IMR-90 (cell line): ENCODE measurements at regions not wholly inside any gene's neighbourhood (a gene's known extent, or its start where the extent isn't known, plus 50 kb on each side); places are given as distances from the start of the nearest gene placed in this dataset.

ENCODE experiments used
- ATAC-seq: fragments of 200-7000 bp; cut with Tn5 transposase; 2 replicates; pipeline ENCODE4 v1.9.1; 2020; ENCODE audit warnings: low read depth, mild to moderate bottlenecking, moderate library complexity
- BruUV-seq: library from RNA; stranded (reverse); fragments of 400-500 nt; replicated peaks from 2 replicates; lab custom pipeline; 2021; lab: Mats Ljungman, UMichigan
- CTCF ChIA-PET: fragments of 300-600 bp; formaldehyde crosslinking; extraction: SDS; loops from one replicate; lab custom pipeline; 2021; ENCODE audit warnings: antibody characterized with exemption; lab: Yijun Ruan, JAX
- POLR2A ChIA-PET: fragments of 300-600 bp; sonication (Branson Sonifier 250); formaldehyde crosslinking; loops from one replicate; lab custom pipeline; 2022; ENCODE audit warnings: antibody characterized with exemption; ENCODE audit not compliant: unreplicated experiment; lab: Charles Lee
- DNase-seq: peaks from one replicate; pipeline ENCODE4 v3.0.0; 2013
- H2AFZ ChIP-seq: replicated peaks from 2 replicates; pipeline ENCODE3; 2013; ENCODE audit warnings: low read length, mild to moderate bottlenecking; ENCODE audit not compliant: poor library complexity
- H2AK5ac ChIP-seq: 2 replicates; pipeline ENCODE4 v1.6.1; 2013; ENCODE audit warnings: low read depth, low read length, inconsistent platforms
- H2AK9ac ChIP-seq: replicated peaks from 2 replicates; pipeline ENCODE3; 2013; ENCODE audit warnings: mild to moderate bottlenecking, low read depth, low read length, moderate library complexity; ENCODE audit not compliant: poor library complexity
- H2BK120ac ChIP-seq: 2 replicates; pipeline ENCODE4 v1.6.1; 2013; ENCODE audit warnings: low read depth, low read length, inconsistent platforms
- H2BK15ac ChIP-seq: 3 replicates; pipeline ENCODE4 v1.6.1; 2013; ENCODE audit warnings: low read depth, low read length, inconsistent platforms
- H2BK20ac ChIP-seq: 2 replicates; pipeline ENCODE4 v1.6.1; 2013; ENCODE audit warnings: low read depth, mild to moderate bottlenecking, inconsistent platforms, low read length, moderate library complexity
- H2BK5ac ChIP-seq: 2 replicates; pipeline ENCODE4 v1.6.1; 2013; ENCODE audit warnings: mild to moderate bottlenecking, low read depth, low read length, inconsistent platforms; ENCODE audit not compliant: poor library complexity, severe bottlenecking
- H3K14ac ChIP-seq: replicated peaks from 2 replicates; pipeline ENCODE4 v1.6.1; 2013; ENCODE audit warnings: low read depth, low read length, inconsistent platforms
- H3K18ac ChIP-seq: 2 replicates; pipeline ENCODE4 v1.6.1; 2013; ENCODE audit warnings: low read depth, low read length, control low read depth
- H3K23ac ChIP-seq: 2 replicates; pipeline ENCODE4 v1.6.1; 2013; ENCODE audit warnings: low read depth, low read length, inconsistent platforms
- H3K27ac ChIP-seq: 2 replicates; pipeline ENCODE4 v1.5.1; 2013; ENCODE audit warnings: mild to moderate bottlenecking, control low read depth, low read length; ENCODE audit not compliant: insufficient read depth
- H3K27me3 ChIP-seq: 2 replicates; pipeline ENCODE4 v1.6.1; 2013; ENCODE audit warnings: low read length; ENCODE audit not compliant: control insufficient read depth, insufficient read depth
- H3K36me3 ChIP-seq: 2 replicates; pipeline ENCODE4 v1.6.1; 2013; ENCODE audit warnings: low read length, mixed read lengths; ENCODE audit not compliant: control insufficient read depth, insufficient read depth
- H3K4ac ChIP-seq: 2 replicates; pipeline ENCODE4 v1.6.1; 2013; ENCODE audit warnings: low read depth, low read length, inconsistent platforms
- H3K4me1 ChIP-seq: 2 replicates; pipeline ENCODE4 v1.6.1; 2013; ENCODE audit warnings: low read length, mixed read lengths; ENCODE audit not compliant: control insufficient read depth, insufficient read depth
- H3K4me2 ChIP-seq: 2 replicates; pipeline ENCODE4 v1.6.1; 2013; ENCODE audit warnings: low read depth, mild to moderate bottlenecking, control low read depth, low read length, moderate library complexity
- H3K4me3 ChIP-seq: 2 replicates; pipeline ENCODE4 v1.5.1; 2013; ENCODE audit warnings: low read depth, mild to moderate bottlenecking, control low read depth, low read length, moderate library complexity; ENCODE audit not compliant: insufficient read depth
- H3K56ac ChIP-seq: 2 replicates; pipeline ENCODE4 v1.6.1; 2013; ENCODE audit warnings: low read length, inconsistent platforms; ENCODE audit not compliant: insufficient read depth; ENCODE audit errors: extremely low read depth
- H3K79me1 ChIP-seq, 2 experiments: 2 replicates each; pipeline ENCODE4 v1.6.1; 2013; ENCODE audit warnings: low read length in 2 of 2, inconsistent platforms in 1 of 2, low read depth in 1 of 2
- H3K9ac ChIP-seq: 2 replicates; pipeline ENCODE4 v1.6.1; 2013; ENCODE audit warnings: low read depth, low read length, control low read depth
- H3K9me1 ChIP-seq: 2 replicates; pipeline ENCODE4 v1.6.1; 2013; ENCODE audit warnings: low read length, inconsistent platforms; ENCODE audit not compliant: insufficient read depth
- H3K9me3 ChIP-seq: 2 replicates; pipeline ENCODE4 v1.6.1; 2013; ENCODE audit warnings: low read length; ENCODE audit not compliant: control insufficient read depth, insufficient read depth
- H4K20me1 ChIP-seq: 2 replicates; pipeline ENCODE4 v1.6.1; 2013; ENCODE audit warnings: low read length, inconsistent platforms; ENCODE audit not compliant: insufficient read depth
- H4K5ac ChIP-seq: 2 replicates; pipeline ENCODE4 v1.6.1; 2013; ENCODE audit warnings: mild to moderate bottlenecking, low read depth, low read length, control low read depth
- H4K8ac ChIP-seq, 2 experiments: 2 replicates each; pipeline ENCODE4 v1.6.1; 2013; ENCODE audit warnings: low read depth in 2 of 2, low read length in 2 of 2, control low read depth in 1 of 2, inconsistent platforms in 1 of 2
- H4K91ac ChIP-seq: 2 replicates; pipeline ENCODE4 v1.6.1; 2013; ENCODE audit warnings: low read depth, low read length, inconsistent platforms; ENCODE audit not compliant: insufficient read depth
- BHLHE40 ChIP-seq: fragments of 150-350 bp; IDR thresholded peaks from 2 replicates; pipeline ENCODE4 v1.6.1; 2016; ENCODE audit warnings: mild to moderate bottlenecking, low read depth, low read length
- MAFK ChIP-seq: IDR thresholded peaks from 2 replicates; pipeline ENCODE4 v1.6.1; 2012; ENCODE audit warnings: low read depth, low read length, improper control_type of control experiment
- MAZ ChIP-seq: IDR thresholded peaks from 2 replicates; pipeline ENCODE4 v1.6.1; 2012; ENCODE audit warnings: low read depth, mild to moderate bottlenecking, low read length, improper control_type of control experiment, moderate library complexity, borderline replicate concordance
- MXI1 ChIP-seq: IDR thresholded peaks from 2 replicates; pipeline ENCODE4 v1.6.1; 2012; ENCODE audit warnings: low read depth, mild to moderate bottlenecking, low read length, moderate library complexity, borderline replicate concordance
- NFE2L2 ChIP-seq: fragments of 150-350 bp; IDR thresholded peaks from 2 replicates; pipeline ENCODE4 v1.6.1; 2016; ENCODE audit warnings: low read depth, mild to moderate bottlenecking, low read length
- POLR2A ChIP-seq: IDR thresholded peaks from 2 replicates; pipeline ENCODE4 v1.6.1; 2012; ENCODE audit warnings: mild to moderate bottlenecking, low read depth, low read length
- RAD21 ChIP-seq: IDR thresholded peaks from 2 replicates; pipeline ENCODE4 v1.6.1; 2012; ENCODE audit warnings: low read length, improper control_type of control experiment
- RFX5 ChIP-seq: IDR thresholded peaks from 2 replicates; pipeline ENCODE4 v1.8.0; 2012; ENCODE audit warnings: low read depth, mild to moderate bottlenecking, low read length, moderate library complexity
- WGBS, 2 experiments: methylation state at CpG; one replicate each; pipeline versions ENCODE4 v1.1.5 to v1.1.7; 2013; ENCODE audit warnings: missing lambda C conversion rate in 2 of 2; ENCODE audit not compliant: insufficient read length in 1 of 2; ENCODE audit errors: extremely low coverage in 2 of 2; 5-methylcytosine and 5-hydroxymethylcytosine counted together
- dilution Hi-C: fragments of 300-500 bp; cut with HindIII; formaldehyde crosslinking; loops from one replicate; pipeline ENCODE4 v1.14.3; 2018; ENCODE audit warnings: low sequenced_read_pairs; ENCODE audit not compliant: unreplicated experiment
- in situ Hi-C: fragments of 300-500 bp; cut with MboI; formaldehyde crosslinking; loops from 3 replicates; pipeline ENCODE4 v1.14.3; 2019; ENCODE audit warnings: low sequenced_read_pairs, inconsistent platforms, mixed read lengths
- intact Hi-C: fragments of 100-400 bp; cut with micrococcal nuclease; formaldehyde crosslinking; loops from 2 replicates; pipeline ENCODE4 v1.10.0; 2022
- TF ChIP-seq, protein P1 (sequence below): fragments of 150-350 bp; IDR thresholded peaks from 2 replicates; pipeline ENCODE4 v1.6.1; 2017; ENCODE audit warnings: mild to moderate bottlenecking, antibody characterized with exemption, low read length, low read depth
- TF ChIP-seq, protein P2 (sequence below): fragments of 150-350 bp; IDR thresholded peaks from 2 replicates; pipeline ENCODE4 v1.6.1; 2016; ENCODE audit warnings: low read depth, mild to moderate bottlenecking, low read length, moderate library complexity, borderline replicate concordance

DNA sequence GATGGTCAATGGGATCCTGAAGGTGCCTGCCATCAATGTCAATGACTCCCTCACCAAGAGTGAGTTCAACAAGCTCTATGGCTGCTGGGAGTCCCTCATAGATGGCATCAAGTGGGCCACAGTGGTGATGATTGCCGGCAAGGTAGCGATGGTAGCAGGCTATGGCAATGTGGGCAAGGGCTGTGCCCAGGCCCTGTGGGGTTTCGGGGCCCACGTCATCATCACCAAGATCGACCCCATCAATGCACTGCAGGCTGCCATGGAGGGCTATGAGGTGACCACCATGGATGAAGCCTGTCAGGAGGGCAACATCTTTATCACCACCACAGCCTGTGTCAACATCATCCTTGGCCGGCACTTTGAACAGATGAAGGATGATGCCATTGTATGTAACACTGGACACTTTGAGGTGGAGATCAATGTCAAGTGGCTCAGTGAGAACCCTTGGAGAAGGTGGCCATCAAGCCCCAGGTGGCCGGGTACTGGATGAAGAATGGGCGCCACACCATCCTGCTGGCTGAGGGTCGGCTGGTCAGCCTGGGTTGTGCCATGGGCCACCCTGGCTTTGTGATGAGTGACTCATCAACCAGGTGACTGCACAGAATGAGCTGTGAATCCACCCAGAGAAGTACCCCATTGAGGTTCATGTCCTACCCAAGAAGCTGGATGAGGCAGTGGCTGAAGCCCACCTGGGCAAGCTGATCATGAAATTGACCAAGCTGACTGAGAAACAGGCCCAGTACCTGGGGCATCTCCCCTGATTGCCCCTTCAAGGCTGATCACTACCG is 63.0 kb upstream of the ANTXRL start:
- Histone ChIP-seq H3K4me3 (no peak overlapping the region), H2AK5ac (no peak overlapping the region), H4K20me1 (no peaks in the 10 kb centered on the region), H2AK9ac (no peak overlapping the region), H3K9me1 (no peaks in the 10 kb centered on the region), H4K8ac (no peak overlapping the region), H3K9ac (no peak overlapping the region), H3K36me3 (no peaks in the 10 kb centered on the region), H3K27ac (no peak overlapping the region), H2AFZ (no peak overlapping the region), H2BK15ac (no peak overlapping the region), H3K14ac (no peak overlapping the region), H4K91ac (no peak overlapping the region), H3K9me3 (no peaks in the 10 kb centered on the region), H3K18ac (no peak overlapping the region), H3K23ac (no peak overlapping the region), H3K79me1 (no peaks in the 10 kb centered on the region), H3K56ac (no peak overlapping the region), H2BK5ac (no peak overlapping the region), H3K4ac (no peak overlapping the region), H2BK120ac (no peak overlapping the region), H2BK20ac (no peak overlapping the region), H4K5ac (no peak overlapping the region), H3K4me1 (peaks cover 2% of the 10 kb centered on the region; the same call in 1 of the 2 replicates), H3K4me2 (no peak overlapping the region), H3K27me3 (peaks cover 11% of the 10 kb centered on the region)
- ChIA-PET CTCF (no interaction called here), POLR2A (no interaction called here)
- no TSS peak for BruUV-seq
- in situ Hi-C loops (no loop called here), dilution Hi-C loops (no loop called here), intact Hi-C loops (loop anchor here (10.0 kb wide), 1 partner anchor 989 kb away; no protein-coding TSS in a partner anchor)
- DNase-seq (no peak), ATAC-seq (no peak)
- TF ChIP-seq POLR2A (no peak), BHLHE40 (no peak), MAZ (no peak), RAD21 (no peak), MXI1 (no peak), RFX5 (no peak), NFE2L2 (no peak), MAFK (no peak)
- TF ChIP-seq, protein P1, sequence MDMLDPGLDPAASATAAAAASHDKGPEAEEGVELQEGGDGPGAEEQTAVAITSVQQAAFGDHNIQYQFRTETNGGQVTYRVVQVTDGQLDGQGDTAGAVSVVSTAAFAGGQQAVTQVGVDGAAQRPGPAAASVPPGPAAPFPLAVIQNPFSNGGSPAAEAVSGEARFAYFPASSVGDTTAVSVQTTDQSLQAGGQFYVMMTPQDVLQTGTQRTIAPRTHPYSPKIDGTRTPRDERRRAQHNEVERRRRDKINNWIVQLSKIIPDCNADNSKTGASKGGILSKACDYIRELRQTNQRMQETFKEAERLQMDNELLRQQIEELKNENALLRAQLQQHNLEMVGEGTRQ = no peak
- TF ChIP-seq, protein P2, sequence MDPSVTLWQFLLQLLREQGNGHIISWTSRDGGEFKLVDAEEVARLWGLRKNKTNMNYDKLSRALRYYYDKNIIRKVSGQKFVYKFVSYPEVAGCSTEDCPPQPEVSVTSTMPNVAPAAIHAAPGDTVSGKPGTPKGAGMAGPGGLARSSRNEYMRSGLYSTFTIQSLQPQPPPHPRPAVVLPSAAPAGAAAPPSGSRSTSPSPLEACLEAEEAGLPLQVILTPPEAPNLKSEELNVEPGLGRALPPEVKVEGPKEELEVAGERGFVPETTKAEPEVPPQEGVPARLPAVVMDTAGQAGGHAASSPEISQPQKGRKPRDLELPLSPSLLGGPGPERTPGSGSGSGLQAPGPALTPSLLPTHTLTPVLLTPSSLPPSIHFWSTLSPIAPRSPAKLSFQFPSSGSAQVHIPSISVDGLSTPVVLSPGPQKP = no peak
- 78% methylated on average over 7 of the region's 10 CpGs; no CpG with 5 or more reads in 1 of the 2 experiments for WGBS, 2 experiments
